H1 (cell line): ENCODE measurements at regions not wholly inside any gene's neighbourhood (a gene's known extent, or its start where the extent isn't known, plus 50 kb on each side); places are given as distances from the start of the nearest gene placed in this dataset.

Experiments used
- ATF3 ChIP-seq: IDR thresholded peaks from 2 replicates; pipeline ENCODE4 v1.6.1; 2011; ENCODE audit warnings: low read depth, mild to moderate bottlenecking, low read length; ENCODE audit not compliant: insufficient read depth
- CHD7 ChIP-seq: fragments of 300-600 bp; sonication (generic); IDR thresholded peaks from 2 replicates; pipeline ENCODE4 v1.7.1; 2012; ENCODE audit warnings: low read length, moderate library complexity, mild to moderate bottlenecking, inconsistent platforms; ENCODE audit not compliant: insufficient replicate concordance
- CREB1 ChIP-seq: IDR thresholded peaks from 2 replicates; pipeline ENCODE4 v1.6.1; 2012; ENCODE audit warnings: inconsistent platforms
- EP300 ChIP-seq, 2 experiments: IDR thresholded peaks; 1 replicate in 1 of 2; 2 replicates in 1 of 2; pipeline ENCODE4 v1.6.1; 2011 to 2012; ENCODE audit warnings: low read depth in 2 of 2, low read length in 2 of 2, mild to moderate bottlenecking in 2 of 2, borderline replicate concordance in 1 of 2, inconsistent platforms in 1 of 2, moderate library complexity in 1 of 2
- NANOG ChIP-seq: IDR thresholded peaks from 2 replicates; pipeline ENCODE4 v1.6.1; 2011; ENCODE audit warnings: low read length, low read depth, mild to moderate bottlenecking, inconsistent platforms; ENCODE audit not compliant: insufficient read depth, poor library complexity, severe bottlenecking
- SRF ChIP-seq: IDR thresholded peaks from 2 replicates; pipeline ENCODE4 v1.6.1; 2011; ENCODE audit warnings: mild to moderate bottlenecking, low read depth, low read length, moderate library complexity
- TAF1 ChIP-seq: IDR thresholded peaks from 2 replicates; pipeline ENCODE4 v1.6.1; 2011; ENCODE audit warnings: mild to moderate bottlenecking, low read depth, low read length

- TF ChIP-seq EP300 (IDR thresholded peaks at IDR 0.05; ENCODE audit: borderline replicate concordance in 1 of 2, low read depth in 2 of 2, low read length in 2 of 2) = no peak
- TF ChIP-seq CREB1 = no peak
- TF ChIP-seq CHD7 = no peak
- no peak for TF ChIP-seq TAF1
- TF ChIP-seq SRF = no peak
- no peak for TF ChIP-seq ATF3
- TF ChIP-seq NANOG = no peak
These were observed 67.4 kb upstream of the STAM2 start (continued) for GRCh38 chr2:152242787-152243472.
